ENCODE measurements at regions not wholly inside any gene's neighbourhood (a gene's known extent, or its start where the extent isn't known, plus 50 kb on each side); places are given as distances from the start of the nearest gene placed in this dataset.
"Not testable (repeated sequence)": the region's sequence is repeated elsewhere in the genome, so short reads cannot be mapped to it uniquely, and the experiment has no call there.

DNA sequence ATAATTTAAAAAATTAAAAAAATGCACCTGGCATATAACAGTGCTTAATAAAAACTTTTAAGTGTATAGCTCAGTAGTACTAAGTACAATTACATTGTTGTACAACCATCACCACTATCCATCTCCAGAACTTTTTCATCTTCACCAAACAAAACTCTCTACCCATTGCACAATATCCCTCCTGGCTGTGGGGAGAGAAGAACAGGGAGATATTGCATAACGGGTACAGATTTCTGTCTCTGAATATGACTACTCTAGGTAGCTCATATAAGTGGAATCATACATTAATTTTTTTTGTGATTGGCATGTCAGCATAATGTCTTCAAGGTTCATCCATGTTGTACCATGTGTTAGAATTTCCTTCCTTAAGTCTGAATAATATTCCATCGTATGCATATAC is 91.0 kb upstream of the PLAAT1 start:
- H3K9me3 ChIP-seq (ENCODE audit: control insufficient read depth in 2 of 2, low read length in 2 of 2) = no peaks in the 10 kb centered on the region
- H3K9ac ChIP-seq (ENCODE audit: low read length in 2 of 2) = no peak overlapping the region
- H3K27ac ChIP-seq (ENCODE audit: low read length) = no peak overlapping the region
- H3K4me3 ChIP-seq (ENCODE audit: low read length in 2 of 2) = no peak overlapping the region
- no peaks in the 10 kb centered on the region for H3K36me3 ChIP-seq (ENCODE audit: control insufficient read depth in 2 of 2, insufficient read depth in 2 of 2, low read length in 2 of 2)
- no peaks in the 10 kb centered on the region for H3K4me1 ChIP-seq (ENCODE audit: control insufficient read depth, insufficient read depth, low read length)
- H3K27me3 ChIP-seq (ENCODE audit: control insufficient read depth in 1 of 2, insufficient read depth in 2 of 2, low read length in 2 of 2) = no peaks in the 10 kb centered on the region

DNA sequence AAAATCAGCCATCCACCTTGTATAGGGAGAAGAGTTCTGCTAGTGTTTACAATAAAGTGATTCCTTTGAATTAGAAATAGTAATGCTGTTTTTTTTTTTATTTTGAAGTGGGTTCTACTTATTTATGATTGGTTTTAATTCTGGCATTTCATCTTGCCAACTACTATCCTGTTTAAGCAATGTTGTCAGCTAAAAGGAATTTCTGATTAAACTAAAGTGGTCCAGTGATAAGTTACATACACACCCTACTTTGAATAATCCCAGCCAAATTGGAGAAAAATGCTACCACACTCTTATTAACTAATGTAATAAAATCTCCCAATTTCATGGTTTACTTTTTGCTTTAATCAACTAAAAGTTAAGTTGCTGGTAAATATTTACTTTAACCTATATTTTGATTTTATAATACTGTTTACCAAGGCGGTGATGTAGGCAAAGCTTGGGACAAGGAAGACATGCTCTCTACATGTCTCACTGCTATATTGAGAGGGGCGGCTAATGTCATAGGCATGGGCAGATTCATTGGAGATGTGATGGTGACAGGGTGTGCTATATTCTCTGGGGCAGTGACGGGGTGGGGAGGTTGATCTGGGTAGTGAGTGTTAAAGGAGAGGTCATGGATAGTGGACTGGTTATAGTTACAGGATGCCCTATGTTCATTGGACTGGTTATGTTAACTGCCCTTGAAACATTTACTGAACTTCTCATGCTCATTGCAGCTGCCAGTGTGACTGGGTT is 85.8 kb upstream of the PLAAT1 start:
- H3K4me1 ChIP-seq (ENCODE audit: control insufficient read depth, insufficient read depth, low read length); H3K36me3 ChIP-seq (ENCODE audit: control insufficient read depth in 2 of 2, insufficient read depth in 2 of 2, low read length in 2 of 2); H3K9me3 ChIP-seq (ENCODE audit: control insufficient read depth in 2 of 2, low read length in 2 of 2); H3K27ac ChIP-seq (ENCODE audit: low read length); H3K9ac ChIP-seq (ENCODE audit: low read length in 2 of 2); H3K4me3 ChIP-seq (ENCODE audit: low read length in 2 of 2); H3K27me3 ChIP-seq (ENCODE audit: control insufficient read depth in 1 of 2, insufficient read depth in 2 of 2, low read length in 2 of 2): not testable (repeated sequence)

DNA sequence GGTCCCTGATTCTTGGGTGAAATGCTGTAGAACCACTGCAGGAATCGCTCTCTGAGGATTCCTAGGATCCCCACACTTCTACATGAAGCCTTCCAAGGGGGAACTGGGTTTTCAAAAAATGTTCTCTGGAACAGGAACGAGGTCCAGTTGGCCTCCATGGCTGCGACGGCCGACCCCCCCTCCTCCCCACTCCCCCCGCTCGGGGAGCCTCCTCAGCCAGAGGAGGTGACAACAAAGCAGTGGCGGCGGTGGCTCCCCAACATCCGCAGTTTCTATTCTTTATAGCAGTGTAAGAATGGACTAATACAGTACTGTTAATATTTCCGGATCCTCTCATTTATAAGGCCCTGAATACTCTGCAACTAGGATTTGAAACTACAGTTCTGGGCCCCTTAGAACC is 84.0 kb upstream of the PLAAT1 start:
- Histone ChIP-seq H3K4me1 (ENCODE audit: control insufficient read depth, insufficient read depth, low read length) (no peaks in the 10 kb centered on the region), H3K9me3 (ENCODE audit: control insufficient read depth in 2 of 2, low read length in 2 of 2) (no peaks in the 10 kb centered on the region), H3K27me3 (ENCODE audit: control insufficient read depth in 1 of 2, insufficient read depth in 2 of 2, low read length in 2 of 2) (no peaks in the 10 kb centered on the region), H3K27ac (ENCODE audit: low read length) (no peak overlapping the region), H3K36me3 (ENCODE audit: control insufficient read depth in 2 of 2, insufficient read depth in 2 of 2, low read length in 2 of 2) (no peaks in the 10 kb centered on the region), H3K9ac (ENCODE audit: low read length in 2 of 2) (no peak overlapping the region), H3K4me3 (ENCODE audit: low read length in 2 of 2) (no peak overlapping the region)

DNA sequence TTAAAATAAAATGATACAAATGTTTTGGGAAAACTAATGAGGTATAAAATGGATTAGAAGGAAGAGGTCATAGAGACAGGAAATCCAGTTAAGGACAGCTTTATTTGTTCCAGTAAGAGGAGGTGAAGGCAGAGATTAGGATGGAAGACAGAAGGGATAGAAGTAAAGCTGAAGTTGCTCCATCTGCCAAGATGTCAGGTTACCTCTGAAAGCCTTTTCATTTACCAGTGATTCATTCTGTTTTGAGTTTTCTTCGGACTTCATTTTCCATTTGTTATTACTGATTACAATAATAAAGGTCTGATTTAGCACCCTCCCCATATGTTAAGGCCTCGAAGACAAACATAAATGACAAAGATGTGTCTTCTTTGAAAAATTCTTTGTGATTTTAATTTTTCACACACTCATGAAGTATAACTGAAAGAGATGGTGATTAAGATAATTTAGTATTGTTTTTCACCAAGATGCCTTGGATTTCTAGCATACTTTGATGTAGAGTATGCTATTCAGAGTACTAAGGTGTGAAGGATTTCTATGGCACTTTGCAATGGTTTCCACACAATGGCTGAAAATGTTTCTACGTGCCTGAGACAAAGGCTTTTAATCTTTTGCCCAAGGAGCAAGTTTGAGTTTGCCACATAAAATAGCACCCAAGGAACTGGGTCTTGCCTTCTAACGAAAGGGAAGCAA is 75.4 kb upstream of the PLAAT1 start:
- Histone ChIP-seq H3K4me3 (ENCODE audit: low read length in 2 of 2) (no peak overlapping the region), H3K27me3 (ENCODE audit: control insufficient read depth in 1 of 2, insufficient read depth in 2 of 2, low read length in 2 of 2) (no peaks in the 10 kb centered on the region), H3K9ac (ENCODE audit: low read length in 2 of 2) (no peak overlapping the region), H3K9me3 (ENCODE audit: control insufficient read depth in 2 of 2, low read length in 2 of 2) (no peaks in the 10 kb centered on the region), H3K36me3 (ENCODE audit: control insufficient read depth in 2 of 2, insufficient read depth in 2 of 2, low read length in 2 of 2) (no peaks in the 10 kb centered on the region), H3K4me1 (ENCODE audit: control insufficient read depth, insufficient read depth, low read length) (no peaks in the 10 kb centered on the region), H3K27ac (ENCODE audit: low read length) (no peak overlapping the region)

GRCh38 chr3:193168931-193169330 is 72.1 kb upstream of the PLAAT1 start:
- Histone ChIP-seq H3K9ac (ENCODE audit: low read length in 2 of 2) (no peak overlapping the region), H3K4me1 (ENCODE audit: control insufficient read depth, insufficient read depth, low read length) (no peaks in the 10 kb centered on the region), H3K4me3 (ENCODE audit: low read length in 2 of 2) (no peak overlapping the region), H3K36me3 (ENCODE audit: control insufficient read depth in 2 of 2, insufficient read depth in 2 of 2, low read length in 2 of 2) (no peaks in the 10 kb centered on the region), H3K27me3 (ENCODE audit: control insufficient read depth in 1 of 2, insufficient read depth in 2 of 2, low read length in 2 of 2) (no peaks in the 10 kb centered on the region), H3K27ac (ENCODE audit: low read length) (no peak overlapping the region), H3K9me3 (ENCODE audit: control insufficient read depth in 2 of 2, low read length in 2 of 2) (no peaks in the 10 kb centered on the region)

GRCh38 chr3:193174140-193174539 is 66.9 kb upstream of the PLAAT1 start:
- no peak overlapping the region for H3K9ac ChIP-seq (ENCODE audit: low read length in 2 of 2)
- no peak overlapping the region for H3K4me3 ChIP-seq (ENCODE audit: low read length in 2 of 2)
- H3K4me1 ChIP-seq (ENCODE audit: control insufficient read depth, insufficient read depth, low read length) = no peaks in the 10 kb centered on the region
- no peaks in the 10 kb centered on the region for H3K27me3 ChIP-seq (ENCODE audit: control insufficient read depth in 1 of 2, insufficient read depth in 2 of 2, low read length in 2 of 2)
- no peak overlapping the region for H3K27ac ChIP-seq (ENCODE audit: low read length)
- no peaks in the 10 kb centered on the region for H3K9me3 ChIP-seq (ENCODE audit: control insufficient read depth in 2 of 2, low read length in 2 of 2)
- H3K36me3 ChIP-seq (ENCODE audit: control insufficient read depth in 2 of 2, insufficient read depth in 2 of 2, low read length in 2 of 2) = no peaks in the 10 kb centered on the region

GRCh38 chr3:193179332-193180012 is 61.5 kb upstream of the PLAAT1 start:
- not testable (repeated sequence) for H3K9ac ChIP-seq (ENCODE audit: low read length in 2 of 2); H3K27ac ChIP-seq (ENCODE audit: low read length); H3K9me3 ChIP-seq (ENCODE audit: control insufficient read depth in 2 of 2, low read length in 2 of 2); H3K27me3 ChIP-seq (ENCODE audit: control insufficient read depth in 1 of 2, insufficient read depth in 2 of 2, low read length in 2 of 2); H3K4me3 ChIP-seq (ENCODE audit: low read length in 2 of 2); H3K4me1 ChIP-seq (ENCODE audit: control insufficient read depth, insufficient read depth, low read length); H3K36me3 ChIP-seq (ENCODE audit: control insufficient read depth in 2 of 2, insufficient read depth in 2 of 2, low read length in 2 of 2)

DNA sequence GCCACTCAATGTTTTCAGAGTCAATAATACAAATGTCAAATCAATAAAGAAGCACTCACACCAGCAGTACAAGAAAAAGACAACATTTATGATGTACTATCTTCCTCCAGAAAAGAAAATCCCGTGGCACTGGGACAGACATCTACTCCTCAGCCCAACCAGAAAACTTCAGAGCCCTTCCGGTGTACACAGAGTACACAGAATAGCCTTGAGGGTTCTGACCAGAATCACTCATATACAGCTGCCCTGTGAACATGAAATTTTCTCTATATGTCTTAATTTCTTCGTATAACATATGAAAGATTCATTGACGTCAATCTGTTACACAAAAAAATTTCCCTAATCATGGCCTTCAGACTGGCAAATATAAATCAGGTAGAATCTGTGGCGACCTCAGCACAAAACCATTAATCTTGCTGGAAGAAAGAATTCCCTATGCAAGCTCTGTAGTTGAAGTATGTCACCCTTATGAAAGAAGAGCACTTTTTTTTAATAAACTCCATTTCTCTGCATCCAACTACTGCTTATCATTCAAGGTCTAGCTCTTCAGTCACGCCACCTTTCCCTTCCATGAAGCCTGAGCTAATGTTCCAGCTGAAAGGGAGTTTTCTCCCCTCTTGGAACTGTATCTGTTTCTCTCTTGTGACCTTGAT is 53.8 kb upstream of the PLAAT1 start:
- H3K4me1 ChIP-seq (ENCODE audit: control insufficient read depth, insufficient read depth, low read length) = no peaks in the 10 kb centered on the region
- H3K9ac ChIP-seq (ENCODE audit: low read length in 2 of 2) = no peak overlapping the region
- no peaks in the 10 kb centered on the region for H3K36me3 ChIP-seq (ENCODE audit: control insufficient read depth in 2 of 2, insufficient read depth in 2 of 2, low read length in 2 of 2)
- no peaks in the 10 kb centered on the region for H3K27me3 ChIP-seq (ENCODE audit: control insufficient read depth in 1 of 2, insufficient read depth in 2 of 2, low read length in 2 of 2)
- no peaks in the 10 kb centered on the region for H3K9me3 ChIP-seq (ENCODE audit: control insufficient read depth in 2 of 2, low read length in 2 of 2)
- H3K4me3 ChIP-seq (ENCODE audit: low read length in 2 of 2) = no peak overlapping the region
- H3K27ac ChIP-seq (ENCODE audit: low read length) = no peak overlapping the region

DNA sequence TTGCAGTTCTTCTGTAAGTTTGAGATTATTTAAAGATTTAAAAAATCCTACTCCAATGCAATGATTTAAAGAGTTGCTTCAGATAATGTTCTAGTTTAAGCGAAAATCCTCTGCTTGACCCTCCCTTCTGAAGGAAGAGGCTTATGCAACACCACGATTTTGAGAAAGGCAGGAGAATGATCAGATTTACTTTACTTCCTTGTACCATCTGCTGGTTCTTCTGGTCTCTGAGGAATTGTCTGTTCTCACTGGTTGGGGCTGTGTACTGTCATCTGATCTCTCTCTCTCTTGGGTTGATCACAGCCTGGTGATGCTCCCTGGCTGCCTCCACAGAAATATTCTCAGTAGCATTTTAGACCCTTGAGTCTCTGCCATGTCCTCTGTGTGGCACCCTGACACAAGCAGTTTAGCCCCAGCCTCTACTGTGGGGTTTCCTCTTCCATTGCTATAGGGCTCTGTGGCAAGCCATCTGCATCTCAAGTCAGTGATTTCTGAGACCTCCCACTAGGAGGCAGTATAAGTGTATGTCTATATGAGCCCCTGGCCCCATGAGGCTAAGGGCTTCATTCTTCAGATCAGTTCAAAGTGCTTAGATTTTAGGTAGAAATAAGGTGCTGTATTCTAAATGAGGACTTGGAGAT is 50.8 kb upstream of the PLAAT1 start:
- Histone ChIP-seq H3K4me1 (ENCODE audit: control insufficient read depth, insufficient read depth, low read length) (no peaks in the 10 kb centered on the region), H3K27me3 (ENCODE audit: control insufficient read depth in 1 of 2, insufficient read depth in 2 of 2, low read length in 2 of 2) (no peaks in the 10 kb centered on the region), H3K27ac (ENCODE audit: low read length) (no peak overlapping the region), H3K4me3 (ENCODE audit: low read length in 2 of 2) (no peak overlapping the region), H3K9me3 (ENCODE audit: control insufficient read depth in 2 of 2, low read length in 2 of 2) (no peaks in the 10 kb centered on the region), H3K9ac (ENCODE audit: low read length in 2 of 2) (no peak overlapping the region), H3K36me3 (ENCODE audit: control insufficient read depth in 2 of 2, insufficient read depth in 2 of 2, low read length in 2 of 2) (no peaks in the 10 kb centered on the region)

Measured in stomach smooth muscle (tissue), 2 donors.